Body of pancreas (tissue), 4 donors: ENCODE measurements at regions not wholly inside any gene's neighbourhood (a gene's known extent, or its start where the extent isn't known, plus 50 kb on each side); places are given as distances from the start of the nearest gene placed in this dataset.

ENCODE experiments used
- POLR2A ChIP-seq, 3 donors: fragments of 450-650 bp; IDR thresholded peaks; one replicate each; pipeline ENCODE4 v1.6.1; 2016; ENCODE audit warnings: antibody characterized with exemption in 3 of 3, mild to moderate bottlenecking in 2 of 3
- TF ChIP-seq, protein P1 (sequence below), 7 experiments: fragments of 450-650 bp in 4 of 7; fragments of 200-600 bp in 3 of 7; sonication (generic) in 3 of 7; IDR thresholded peaks; one replicate each; pipeline ENCODE4 v1.5.1; 2016 to 2019; ENCODE audit warnings: antibody characterized with exemption in 7 of 7

DNA sequence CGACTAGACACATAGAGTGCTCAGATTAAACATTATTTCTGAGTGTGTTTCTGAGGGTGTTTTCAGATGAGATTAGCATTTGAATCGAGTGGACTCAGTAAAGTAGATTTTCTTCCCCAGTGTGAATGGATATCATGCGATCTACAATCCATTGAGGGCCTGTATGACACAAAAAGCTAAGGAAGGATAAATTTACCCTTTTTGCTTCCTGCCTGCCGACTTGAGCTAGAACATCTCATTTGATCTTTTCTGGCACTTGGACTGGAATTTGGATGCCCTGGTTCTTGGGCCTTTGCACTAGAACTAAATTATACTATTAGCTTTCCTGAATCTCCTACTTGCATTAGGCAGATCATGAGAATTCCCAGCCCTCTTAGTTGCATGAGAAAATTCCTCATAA is 675.8 kb downstream of the DOK5 start:
- TF ChIP-seq, protein P1, sequence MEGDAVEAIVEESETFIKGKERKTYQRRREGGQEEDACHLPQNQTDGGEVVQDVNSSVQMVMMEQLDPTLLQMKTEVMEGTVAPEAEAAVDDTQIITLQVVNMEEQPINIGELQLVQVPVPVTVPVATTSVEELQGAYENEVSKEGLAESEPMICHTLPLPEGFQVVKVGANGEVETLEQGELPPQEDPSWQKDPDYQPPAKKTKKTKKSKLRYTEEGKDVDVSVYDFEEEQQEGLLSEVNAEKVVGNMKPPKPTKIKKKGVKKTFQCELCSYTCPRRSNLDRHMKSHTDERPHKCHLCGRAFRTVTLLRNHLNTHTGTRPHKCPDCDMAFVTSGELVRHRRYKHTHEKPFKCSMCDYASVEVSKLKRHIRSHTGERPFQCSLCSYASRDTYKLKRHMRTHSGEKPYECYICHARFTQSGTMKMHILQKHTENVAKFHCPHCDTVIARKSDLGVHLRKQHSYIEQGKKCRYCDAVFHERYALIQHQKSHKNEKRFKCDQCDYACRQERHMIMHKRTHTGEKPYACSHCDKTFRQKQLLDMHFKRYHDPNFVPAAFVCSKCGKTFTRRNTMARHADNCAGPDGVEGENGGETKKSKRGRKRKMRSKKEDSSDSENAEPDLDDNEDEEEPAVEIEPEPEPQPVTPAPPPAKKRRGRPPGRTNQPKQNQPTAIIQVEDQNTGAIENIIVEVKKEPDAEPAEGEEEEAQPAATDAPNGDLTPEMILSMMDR (IDR thresholded peaks at IDR 0.05) = no peak
- no peak for TF ChIP-seq POLR2A (IDR thresholded peaks at IDR 0.05)
